NCI-H1436 (cell line): ENCODE measurements at regions not wholly inside any gene's neighbourhood (a gene's known extent, or its start where the extent isn't known, plus 50 kb on each side); places are given as distances from the start of the nearest gene placed in this dataset.

Experiments
- DNase-seq: peaks from one replicate; lab custom pipeline; 2025; lab: John Stamatoyannopoulos, UW

GRCh38 chr18:67380867-67381266 lies 135.7 kb downstream of the DSEL start:
- DNase-seq: no peak

- no peak for DNase-seq
Observed at GRCh38 chr18:67379981-67380380, 136.5 kb downstream of the DSEL start.

DNA sequence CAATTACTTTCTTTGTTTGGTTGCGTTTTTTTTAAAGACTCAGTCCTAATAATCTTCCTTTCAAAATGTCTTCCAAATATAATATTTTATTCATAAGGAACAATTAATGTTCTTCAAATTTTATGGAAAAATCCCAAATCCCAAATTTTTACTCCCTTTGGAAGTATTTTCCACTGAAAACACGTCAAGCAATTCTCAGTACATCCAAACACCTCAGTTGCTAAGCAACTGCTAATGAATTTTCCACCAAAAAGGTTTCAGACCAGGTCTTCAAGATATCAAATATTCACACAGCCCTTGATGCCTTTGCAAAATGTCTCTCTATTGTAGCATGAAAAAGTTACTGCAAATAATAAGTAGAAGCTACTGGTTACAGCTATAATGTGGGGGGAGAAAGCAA lies 140.1 kb downstream of the DSEL start:
- no peak for DNase-seq

- DNase-seq: no peak
Observed at GRCh38 chr18:67373636-67374035, 142.9 kb downstream of the DSEL start.

DNA sequence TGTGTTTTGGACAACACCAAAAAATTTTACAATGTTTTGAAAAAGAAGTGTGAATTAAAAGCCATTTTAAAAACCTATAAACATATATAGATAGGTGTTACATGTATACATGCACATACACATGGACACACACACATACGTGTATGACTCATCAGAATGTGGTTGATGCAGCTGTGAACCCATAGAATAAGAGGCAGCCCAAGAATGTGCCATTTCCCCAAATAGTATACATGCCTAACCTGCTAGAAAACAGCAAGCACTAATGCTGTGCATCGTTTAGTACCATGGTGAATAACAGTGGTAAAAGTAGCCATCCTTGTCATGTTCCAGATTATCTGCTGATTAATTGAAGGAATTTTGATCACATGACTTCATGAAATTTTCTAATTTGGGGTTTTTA lies 149.0 kb downstream of the DSEL start:
- DNase-seq: no peak

DNA sequence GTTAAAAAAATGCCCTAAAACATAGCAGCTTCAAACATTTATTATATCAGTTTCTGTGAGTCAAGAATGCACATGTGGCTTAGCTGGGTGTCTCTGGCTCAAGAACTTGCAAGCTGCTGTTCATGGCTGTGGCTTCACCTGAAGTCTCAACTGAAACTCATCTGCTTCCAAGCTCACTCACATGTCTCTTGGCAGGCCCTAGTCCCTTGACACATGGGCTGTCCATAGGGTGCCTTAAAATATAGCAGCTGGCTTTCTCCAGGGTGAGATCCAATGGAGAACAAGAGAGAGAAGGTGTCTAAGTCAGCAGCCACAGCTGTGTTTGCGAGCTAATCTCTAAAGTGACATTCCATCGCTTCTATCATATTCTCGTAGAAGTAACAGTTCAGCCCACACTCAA lies 152.8 kb downstream of the DSEL start:
- DNase-seq: no peak

DNA sequence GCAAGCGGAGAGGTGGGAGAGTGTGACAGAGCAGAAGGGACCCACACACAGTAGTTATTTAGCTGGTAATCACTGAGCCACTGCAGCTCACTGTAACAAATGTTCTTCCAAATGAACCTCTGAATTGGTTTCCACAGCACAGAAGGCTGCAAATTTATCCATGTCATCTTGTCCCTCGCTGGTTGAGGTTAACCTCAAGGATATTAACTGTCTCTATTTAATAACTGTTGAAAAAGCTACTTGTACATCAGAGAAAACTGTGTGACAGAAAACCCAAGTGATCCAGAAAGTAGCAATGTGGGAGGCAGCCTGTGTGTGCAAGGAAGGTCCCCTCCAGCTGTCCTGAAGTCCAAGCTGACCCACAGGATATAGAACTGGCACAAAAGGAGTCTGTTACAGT lies 153.6 kb downstream of the DSEL start:
- DNase-seq: no peak

DNA sequence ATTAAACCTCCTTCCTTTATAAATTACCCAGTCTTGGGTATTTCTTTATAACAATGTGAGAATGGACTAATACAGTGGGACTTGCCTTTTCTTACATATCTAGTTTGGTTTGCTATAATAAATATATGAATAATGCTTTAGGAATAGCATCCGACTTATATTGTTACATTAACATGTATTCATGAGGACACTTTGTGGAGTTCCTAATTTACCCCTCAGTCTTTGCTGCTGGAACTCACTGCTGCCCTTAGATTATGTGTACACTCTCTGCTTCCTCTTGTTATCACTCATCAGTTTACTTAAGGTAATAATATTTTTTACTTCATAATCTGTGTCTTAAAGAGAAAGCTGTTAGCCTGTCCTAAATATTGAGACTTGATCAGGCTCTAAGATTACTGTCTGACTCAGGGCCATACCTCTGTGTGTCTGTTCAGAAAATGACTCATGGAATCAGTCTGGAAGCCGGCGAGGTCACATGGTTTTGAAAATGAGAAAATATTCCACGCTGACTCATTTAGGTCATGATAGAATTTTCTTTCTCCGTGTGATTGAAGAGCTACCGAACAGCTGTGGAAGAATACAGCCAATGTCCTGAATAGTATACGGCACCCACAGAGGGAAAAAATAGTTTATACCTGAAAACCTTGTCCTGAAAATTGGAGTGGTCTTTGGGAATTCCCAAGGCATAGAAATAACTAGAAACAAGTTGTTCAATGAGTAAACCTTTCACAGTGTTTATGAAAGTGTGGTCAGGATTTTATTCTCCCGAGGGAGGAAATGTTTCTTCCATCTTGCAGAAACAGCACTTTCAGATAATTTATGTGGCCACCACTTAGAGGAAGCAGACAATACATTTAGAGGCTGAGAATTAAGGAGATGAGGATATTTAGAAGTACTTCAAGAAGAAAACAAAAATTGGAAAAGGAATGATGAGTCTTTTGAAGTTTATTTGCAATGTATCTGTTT lies 156.4 kb downstream of the DSEL start:
- DNase-seq: no peak

GRCh38 chr18:67358947-67359346 lies 157.6 kb downstream of the DSEL start:
- no peak for DNase-seq

- no peak for DNase-seq
Observed at GRCh38 chr18:67354692-67355091, 161.8 kb downstream of the DSEL start.

GRCh38 chr18:67354091-67354490 lies 162.4 kb downstream of the DSEL start:
- DNase-seq: no peak

GRCh38 chr18:67347438-67347837 lies 169.1 kb downstream of the DSEL start:
- no peak for DNase-seq

DNA sequence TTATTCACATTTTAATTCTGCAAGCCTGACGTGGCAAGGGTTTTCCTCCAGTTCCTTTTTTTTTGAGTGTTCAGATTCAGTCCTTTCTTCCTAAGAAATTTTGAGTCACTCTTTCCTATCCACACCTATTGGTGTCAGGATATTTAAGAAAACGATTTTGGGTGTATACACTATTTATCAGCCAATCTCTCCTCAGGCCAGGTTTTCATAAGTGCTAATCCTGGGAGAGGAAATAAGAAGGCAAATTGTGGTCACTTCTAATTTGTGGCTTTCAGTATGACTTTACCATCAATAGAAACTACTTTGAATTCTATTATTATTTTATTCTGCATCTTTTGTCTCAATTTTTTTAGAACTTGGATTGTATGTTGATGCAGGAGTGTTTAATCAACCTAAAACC lies 174.4 kb downstream of the DSEL start:
- no peak for DNase-seq

DNA sequence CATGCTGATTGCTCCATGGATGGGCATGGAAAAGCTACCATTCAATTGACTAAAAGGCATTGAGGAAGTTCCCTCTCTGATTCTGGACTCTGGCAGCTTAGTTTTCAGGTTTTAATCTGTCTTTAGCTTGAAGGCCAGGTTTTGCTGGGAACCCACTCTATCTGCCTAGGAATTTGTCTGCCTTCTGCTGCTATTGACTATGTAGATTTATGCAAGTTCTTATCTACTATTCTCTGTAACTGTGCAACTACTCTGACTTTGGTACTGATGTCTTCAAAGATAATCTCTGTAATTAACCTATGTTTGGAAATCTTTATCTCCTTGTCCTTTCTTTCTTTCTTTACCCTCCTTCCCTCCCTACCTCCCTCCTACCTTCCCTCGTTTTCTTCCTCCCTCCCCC lies 178.8 kb downstream of the DSEL start:
- no peak for DNase-seq

GRCh38 chr18:67331857-67332256 lies 184.7 kb downstream of the DSEL start:
- no peak for DNase-seq

- DNase-seq: no peak
Observed at GRCh38 chr18:67319109-67319508, 197.4 kb downstream of the DSEL start.

- no peak for DNase-seq
Observed at GRCh38 chr18:67318651-67319050, 197.9 kb downstream of the DSEL start.

- DNase-seq: no peak
Observed at GRCh38 chr18:67310826-67311225, 205.7 kb downstream of the DSEL start.

DNA sequence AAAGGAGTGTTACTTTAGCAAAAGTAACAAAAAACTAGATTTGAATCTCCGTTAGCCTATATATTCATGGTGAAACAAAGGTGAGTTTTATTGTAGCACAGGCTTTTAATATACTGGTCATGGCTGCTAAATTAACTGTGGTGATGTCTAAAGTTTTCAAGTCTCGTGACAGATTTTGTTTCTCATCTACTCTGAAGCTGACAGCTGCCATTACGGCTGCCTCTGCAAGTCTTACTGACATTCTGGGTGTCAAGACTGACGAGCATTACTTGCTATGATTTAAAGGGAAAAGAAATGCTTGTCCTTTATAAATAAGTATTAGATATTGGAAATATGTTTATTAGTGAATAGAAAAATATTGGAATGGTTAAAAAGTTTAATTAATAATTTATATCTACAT lies 207.7 kb downstream of the DSEL start:
- DNase-seq: no peak

GRCh38 chr18:67305466-67305865 lies 211.1 kb downstream of the DSEL start:
- no peak for DNase-seq

GRCh38 chr18:67302043-67302442 lies 214.5 kb downstream of the DSEL start:
- no peak for DNase-seq

DNA sequence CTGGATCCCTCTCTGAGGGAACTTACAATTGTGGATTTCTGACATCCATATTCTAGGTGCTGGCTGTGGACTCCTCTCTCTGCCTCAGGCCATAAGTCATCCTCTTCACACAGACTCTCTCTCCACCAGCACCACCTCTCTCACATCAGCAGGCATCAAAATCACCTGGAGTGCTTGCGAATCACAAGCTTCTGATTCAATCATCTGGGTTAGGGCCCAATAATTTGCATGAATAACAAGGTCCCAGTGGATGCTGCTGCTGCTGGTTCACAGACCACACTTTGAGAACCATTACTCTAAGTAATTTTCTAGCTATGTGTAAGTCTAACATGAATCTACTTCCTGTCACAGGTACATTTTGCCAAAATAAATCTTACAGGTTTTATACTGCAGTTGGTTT lies 214.9 kb downstream of the DSEL start:
- no peak for DNase-seq

- DNase-seq: peak; percentile 3
Observed at GRCh38 chr18:67300498-67300897, 216.0 kb downstream of the DSEL start.

GRCh38 chr18:67292814-67293213 lies 223.7 kb downstream of the DSEL start:
- no peak for DNase-seq
